ENCODE measurements at regions not wholly inside any gene's neighbourhood (a gene's known extent, or its start where the extent isn't known, plus 50 kb on each side); places are given as distances from the start of the nearest gene placed in this dataset.

DNA sequence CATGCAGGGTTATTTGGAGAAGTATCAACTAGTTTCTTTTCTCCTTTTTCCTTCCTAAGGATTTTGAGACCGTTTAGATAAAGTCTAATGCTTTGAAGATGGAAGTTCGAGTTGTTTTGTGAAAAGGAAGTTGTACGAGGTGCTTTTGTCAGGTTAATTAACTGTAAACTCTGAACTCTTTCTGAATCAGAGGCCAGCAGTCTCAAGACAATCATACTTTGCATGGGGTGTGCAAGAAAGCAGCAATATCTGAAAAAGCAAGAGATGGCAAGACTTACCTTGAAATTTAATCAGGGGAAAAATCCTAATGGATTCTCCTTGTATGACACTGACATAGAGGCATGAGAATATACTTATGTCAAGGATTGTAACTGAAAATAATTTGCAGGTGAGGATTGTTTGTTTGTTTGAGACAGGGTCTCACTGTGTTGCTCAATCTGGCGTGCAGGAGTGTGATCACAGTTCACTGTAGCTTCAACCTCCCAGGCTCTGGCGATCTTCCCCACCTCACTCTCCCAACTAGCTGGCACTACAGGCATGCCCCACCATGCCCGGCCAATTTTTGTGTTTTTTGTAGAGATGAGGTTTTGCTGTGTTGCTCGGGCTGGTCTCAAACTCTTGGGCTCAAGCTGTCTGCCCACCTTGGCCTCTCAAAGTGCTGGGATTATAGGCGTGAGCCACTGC, 170.2 kb upstream of the HMGA2 start:
- no peak for DNase-seq (ENCODE audit: low spot score in 2 of 2, unreplicated experiment in 2 of 2)
- Mint-ChIP-seq H3K36me3 (no peaks in the 10 kb centered on the region), H3K27ac (peak overlapping the region; percentile 54), H3K27me3 (ENCODE audit: low read depth) (no peaks in the 10 kb centered on the region), H3K9me3 (peaks cover 4% of the 10 kb centered on the region), H3K4me3 (no peak overlapping the region), H3K4me1 (peaks cover 21% of the 10 kb centered on the region)
- TF ChIP-seq CTCF (IDR thresholded peaks at IDR 0.05; ENCODE audit: unreplicated experiment), result no peak

GRCh38 chr12:65655074-65655493, 169.2 kb upstream of the HMGA2 start:
- H3K4me1 Mint-ChIP-seq, result peaks cover 21% of the 10 kb centered on the region
- no peak overlapping the region for H3K4me3 Mint-ChIP-seq
- H3K36me3 Mint-ChIP-seq, result no peaks in the 10 kb centered on the region
- H3K27me3 Mint-ChIP-seq (ENCODE audit: low read depth), result no peaks in the 10 kb centered on the region
- TF ChIP-seq CTCF (IDR thresholded peaks at IDR 0.05; ENCODE audit: unreplicated experiment), result no peak
- no peak overlapping the region for H3K27ac Mint-ChIP-seq
- DNase-seq (ENCODE audit: low spot score in 2 of 2, unreplicated experiment in 2 of 2), result no peak
- peaks cover 4% of the 10 kb centered on the region for H3K9me3 Mint-ChIP-seq

GRCh38 chr12:65656156-65656882, 168.0 kb upstream of the HMGA2 start:
- Mint-ChIP-seq H3K27ac (no peak overlapping the region), H3K9me3 (no peaks in the 10 kb centered on the region), H3K27me3 (ENCODE audit: low read depth) (no peaks in the 10 kb centered on the region), H3K4me3 (no peak overlapping the region), H3K36me3 (no peaks in the 10 kb centered on the region), H3K4me1 (peaks cover 21% of the 10 kb centered on the region)
- TF ChIP-seq CTCF (IDR thresholded peaks at IDR 0.05; ENCODE audit: unreplicated experiment), result no peak
- DNase-seq (ENCODE audit: low spot score in 2 of 2, unreplicated experiment in 2 of 2), result no peak

DNA sequence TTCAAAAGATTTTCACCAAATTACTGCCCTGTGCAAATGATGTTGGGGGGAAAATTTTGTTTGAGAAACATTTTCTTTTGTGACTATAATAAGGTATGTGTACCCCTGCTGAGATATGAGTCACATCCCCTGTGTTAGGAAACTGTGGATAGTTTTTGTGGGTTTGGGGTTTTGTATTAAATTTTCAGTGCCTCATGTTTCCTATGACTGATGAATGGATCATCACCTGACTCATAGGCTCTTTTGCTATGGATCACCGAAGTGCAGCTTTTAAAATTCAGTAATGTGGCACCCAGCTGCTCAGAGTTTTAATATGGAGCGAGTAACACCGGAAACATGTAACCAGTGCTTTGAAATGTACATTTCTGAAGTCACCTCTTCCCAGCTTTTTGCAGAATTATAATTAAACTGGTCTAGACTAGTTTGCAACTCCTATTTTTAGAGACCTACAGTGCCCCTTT, 167.4 kb upstream of the HMGA2 start:
- Mint-ChIP-seq H3K4me3 (no peak overlapping the region), H3K9me3 (no peaks in the 10 kb centered on the region), H3K27me3 (ENCODE audit: low read depth) (no peaks in the 10 kb centered on the region), H3K36me3 (no peaks in the 10 kb centered on the region), H3K4me1 (peaks cover 21% of the 10 kb centered on the region), H3K27ac (no peak overlapping the region)
- no peak for TF ChIP-seq CTCF (IDR thresholded peaks at IDR 0.05; ENCODE audit: unreplicated experiment)
- no peak for DNase-seq (ENCODE audit: low spot score in 2 of 2, unreplicated experiment in 2 of 2)

DNA sequence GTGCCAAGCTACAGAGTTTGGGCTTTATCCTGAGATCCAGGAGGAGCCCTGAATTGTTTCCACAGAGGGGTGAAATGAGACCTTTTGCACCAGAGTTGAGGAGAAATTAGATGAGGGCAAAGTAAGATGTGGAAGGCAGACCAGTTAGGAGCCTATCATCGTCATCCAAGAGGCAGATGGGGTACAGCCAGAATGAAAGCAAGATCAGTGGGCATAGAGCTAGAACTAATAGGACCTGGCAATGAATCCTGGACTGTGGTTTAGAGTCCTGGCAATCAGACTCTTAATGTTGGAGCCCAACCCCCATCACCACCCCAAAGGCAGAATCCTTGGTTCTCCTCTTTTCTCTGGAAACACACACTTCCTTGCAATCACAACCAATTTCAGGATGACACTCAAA, 166.6 kb upstream of the HMGA2 start:
- Mint-ChIP-seq H3K4me3 (no peak overlapping the region), H3K27ac (no peak overlapping the region), H3K9me3 (no peaks in the 10 kb centered on the region), H3K27me3 (ENCODE audit: low read depth) (no peaks in the 10 kb centered on the region), H3K36me3 (no peaks in the 10 kb centered on the region), H3K4me1 (peaks cover 21% of the 10 kb centered on the region)
- DNase-seq (ENCODE audit: low spot score in 2 of 2, unreplicated experiment in 2 of 2), result no peak
- no peak for TF ChIP-seq CTCF (IDR thresholded peaks at IDR 0.05; ENCODE audit: unreplicated experiment)

Measured in mesothelial cell of epicardium (in vitro differentiated cells).